ENCODE measurements at regions not wholly inside any gene's neighbourhood (a gene's known extent, or its start where the extent isn't known, plus 50 kb on each side); places are given as distances from the start of the nearest gene placed in this dataset.

DNA sequence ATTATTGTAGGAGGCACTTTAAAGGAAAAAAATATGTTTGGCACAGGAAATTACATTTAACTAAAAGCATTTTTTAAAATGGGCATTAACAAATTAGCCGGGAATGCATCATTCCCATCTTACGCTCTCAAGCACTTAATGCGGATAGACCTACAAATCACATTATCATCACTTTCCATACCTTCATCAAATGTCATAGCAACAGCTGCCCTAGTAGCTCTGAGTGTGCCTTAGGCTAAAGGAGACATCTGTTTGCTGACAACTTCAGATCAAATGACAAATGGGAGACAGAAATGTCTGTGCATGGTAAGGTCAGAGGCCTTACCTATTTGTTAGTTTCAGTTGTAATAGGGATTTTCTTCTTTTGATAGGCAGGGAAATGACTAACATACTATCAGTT, 773.2 kb upstream of the SLC10A2 start:
- Histone ChIP-seq H3K4me3 (ENCODE audit: low read depth in 1 of 2, low read length in 2 of 2) (no peak overlapping the region), H3K9me3 (ENCODE audit: control insufficient read depth in 1 of 2, low read length in 2 of 2) (no peaks in the 10 kb centered on the region), H3K36me3 (ENCODE audit: control insufficient read depth in 1 of 2, insufficient read depth in 2 of 2, low read length in 2 of 2) (no peaks in the 10 kb centered on the region), H3K4me1 (ENCODE audit: control insufficient read depth in 1 of 2, insufficient read depth in 2 of 2, low read length in 2 of 2) (no peaks in the 10 kb centered on the region), H3K27ac (ENCODE audit: low read length) (no peak overlapping the region), H3K27me3 (ENCODE audit: low read depth, low read length) (no peaks in the 10 kb centered on the region)

DNA sequence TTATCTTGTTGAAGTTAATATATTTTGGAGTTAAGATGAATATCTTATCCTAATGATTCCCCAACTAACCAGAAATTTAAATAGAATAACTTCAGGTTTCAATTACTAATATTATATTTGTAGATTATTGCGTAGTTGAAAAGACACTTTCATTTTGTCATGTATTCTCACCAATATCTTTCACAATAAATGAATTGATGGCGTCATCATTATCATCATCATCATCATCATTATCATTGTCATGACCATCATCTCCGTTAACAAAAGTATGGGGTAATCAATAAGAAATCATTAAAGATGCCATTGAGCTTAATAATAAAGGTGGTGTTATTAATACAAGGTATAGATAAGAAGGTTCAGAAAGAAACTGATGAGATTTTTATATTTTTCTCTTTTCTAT, 768.8 kb upstream of the SLC10A2 start:
- Histone ChIP-seq H3K4me3 (ENCODE audit: low read depth in 1 of 2, low read length in 2 of 2) (no peak overlapping the region), H3K9me3 (ENCODE audit: control insufficient read depth in 1 of 2, low read length in 2 of 2) (no peaks in the 10 kb centered on the region)

DNA sequence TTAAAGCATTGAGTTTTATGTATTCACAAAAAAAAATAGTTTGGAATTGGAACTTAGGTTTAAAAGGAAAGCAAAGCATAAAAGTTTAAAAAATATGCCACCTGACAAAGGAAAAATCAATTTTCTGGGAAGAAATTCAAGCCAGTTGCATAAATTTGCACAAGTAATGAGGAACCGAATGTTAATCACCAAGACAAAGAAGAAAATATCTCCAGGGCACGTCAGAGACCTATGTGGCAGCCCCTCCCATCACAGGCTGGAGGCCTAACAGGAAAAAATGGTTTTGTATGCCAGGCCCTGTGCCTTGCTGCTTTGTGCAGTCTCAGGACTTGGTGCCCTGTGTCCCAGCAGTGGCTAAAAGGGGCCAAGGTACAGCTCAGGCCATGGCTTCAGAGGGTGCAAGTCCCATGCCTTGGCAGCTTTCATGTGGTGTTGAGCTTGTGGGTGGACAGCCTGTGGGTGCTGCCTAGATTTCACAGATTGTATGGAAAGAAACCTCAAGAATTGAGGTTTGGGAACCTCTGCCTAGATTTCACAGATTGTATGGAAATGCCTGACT, 767.2 kb upstream of the SLC10A2 start:
- Histone ChIP-seq H3K27me3 (ENCODE audit: low read depth, low read length) (no peaks in the 10 kb centered on the region), H3K36me3 (ENCODE audit: control insufficient read depth in 1 of 2, insufficient read depth in 2 of 2, low read length in 2 of 2) (no peaks in the 10 kb centered on the region), H3K4me1 (ENCODE audit: control insufficient read depth in 1 of 2, insufficient read depth in 2 of 2, low read length in 2 of 2) (no peaks in the 10 kb centered on the region), H3K27ac (ENCODE audit: low read length) (no peak overlapping the region), H3K4me3 (ENCODE audit: low read depth in 1 of 2, low read length in 2 of 2) (no peak overlapping the region), H3K9me3 (ENCODE audit: control insufficient read depth in 1 of 2, low read length in 2 of 2) (no peaks in the 10 kb centered on the region)

More for the DNA sequence above, 768.8 kb upstream of the SLC10A2 start:
- H3K27me3 ChIP-seq (ENCODE audit: low read depth, low read length): no peaks in the 10 kb centered on the region
- H3K4me1 ChIP-seq (ENCODE audit: control insufficient read depth in 1 of 2, insufficient read depth in 2 of 2, low read length in 2 of 2): no peaks in the 10 kb centered on the region
- no peak overlapping the region for H3K27ac ChIP-seq (ENCODE audit: low read length)
- no peaks in the 10 kb centered on the region for H3K36me3 ChIP-seq (ENCODE audit: control insufficient read depth in 1 of 2, insufficient read depth in 2 of 2, low read length in 2 of 2)

DNA sequence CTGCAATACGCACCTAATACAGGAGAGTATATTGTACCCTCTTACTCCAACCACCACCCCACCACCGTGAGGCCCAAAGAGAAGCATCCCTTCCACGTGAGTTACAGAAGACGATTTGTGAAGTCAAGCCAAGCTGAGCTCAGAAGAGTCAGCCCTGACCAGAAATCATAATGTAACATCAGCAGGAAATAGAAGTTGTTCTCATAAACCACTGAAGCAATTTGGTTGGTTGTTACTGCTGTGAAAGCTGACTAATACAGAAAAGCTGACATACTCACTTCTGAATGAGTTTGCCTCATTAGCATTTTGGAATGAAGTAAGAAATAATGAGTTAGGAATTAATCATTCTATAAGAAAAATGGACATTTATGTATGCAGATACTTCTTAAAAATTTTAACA, 749.4 kb upstream of the SLC10A2 start:
- H3K36me3 ChIP-seq (ENCODE audit: control insufficient read depth in 1 of 2, insufficient read depth in 2 of 2, low read length in 2 of 2): no peaks in the 10 kb centered on the region
- H3K27me3 ChIP-seq (ENCODE audit: low read depth, low read length): no peaks in the 10 kb centered on the region

DNA sequence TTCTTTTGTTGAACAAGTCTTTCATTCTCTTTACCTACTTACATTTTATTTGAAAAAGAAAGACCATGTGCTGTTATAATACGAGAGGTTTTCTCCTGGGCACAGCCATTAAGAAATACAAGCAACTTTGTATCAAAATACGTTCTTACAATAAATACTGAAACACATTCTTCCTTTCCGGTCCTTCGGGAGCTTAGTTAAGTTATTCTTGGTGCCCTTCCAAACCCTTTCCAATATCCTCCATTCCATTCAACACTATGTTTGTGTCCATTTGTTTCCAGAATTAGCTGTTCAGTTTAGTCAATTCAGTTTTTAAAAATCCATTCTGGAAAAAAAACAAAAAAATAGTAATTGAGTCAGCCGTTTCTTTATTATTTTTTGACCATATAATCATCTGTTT, 746.8 kb upstream of the SLC10A2 start:
- no peaks in the 10 kb centered on the region for H3K36me3 ChIP-seq (ENCODE audit: control insufficient read depth in 1 of 2, insufficient read depth in 2 of 2, low read length in 2 of 2)

More for the DNA sequence above, 749.4 kb upstream of the SLC10A2 start:
- Histone ChIP-seq H3K9me3 (ENCODE audit: control insufficient read depth in 1 of 2, low read length in 2 of 2) (no peaks in the 10 kb centered on the region), H3K4me1 (ENCODE audit: control insufficient read depth in 1 of 2, insufficient read depth in 2 of 2, low read length in 2 of 2) (no peaks in the 10 kb centered on the region), H3K4me3 (ENCODE audit: low read depth in 1 of 2, low read length in 2 of 2) (no peak overlapping the region), H3K27ac (ENCODE audit: low read length) (no peak overlapping the region)

DNA sequence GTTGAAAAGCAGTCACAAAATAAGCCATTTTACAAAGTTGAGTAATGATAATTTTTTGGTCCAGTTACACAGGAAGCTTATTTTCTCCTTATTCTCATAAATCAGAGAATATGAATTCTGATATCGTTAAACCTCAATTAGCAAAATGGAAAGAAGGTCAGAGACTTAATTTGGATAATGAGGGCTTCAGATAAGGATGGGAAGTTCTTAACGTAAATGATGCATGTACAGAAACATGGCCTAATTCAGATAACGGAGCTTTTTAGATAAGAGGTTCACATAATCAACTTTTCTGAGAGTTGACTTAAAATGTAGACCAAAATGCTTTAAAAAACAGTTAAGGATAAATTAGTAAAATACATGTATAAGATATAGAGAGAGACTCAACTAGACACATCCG, 746.3 kb upstream of the SLC10A2 start:
- Histone ChIP-seq H3K27me3 (ENCODE audit: low read depth, low read length) (no peaks in the 10 kb centered on the region), H3K9me3 (ENCODE audit: control insufficient read depth in 1 of 2, low read length in 2 of 2) (no peaks in the 10 kb centered on the region), H3K27ac (ENCODE audit: low read length) (no peak overlapping the region), H3K4me3 (ENCODE audit: low read depth in 1 of 2, low read length in 2 of 2) (no peak overlapping the region), H3K36me3 (ENCODE audit: control insufficient read depth in 1 of 2, insufficient read depth in 2 of 2, low read length in 2 of 2) (no peaks in the 10 kb centered on the region), H3K4me1 (ENCODE audit: control insufficient read depth in 1 of 2, insufficient read depth in 2 of 2, low read length in 2 of 2) (no peaks in the 10 kb centered on the region)

More for the DNA sequence above, 746.8 kb upstream of the SLC10A2 start:
- Histone ChIP-seq H3K4me3 (ENCODE audit: low read depth in 1 of 2, low read length in 2 of 2) (no peak overlapping the region), H3K4me1 (ENCODE audit: control insufficient read depth in 1 of 2, insufficient read depth in 2 of 2, low read length in 2 of 2) (no peaks in the 10 kb centered on the region), H3K27me3 (ENCODE audit: low read depth, low read length) (no peaks in the 10 kb centered on the region), H3K27ac (ENCODE audit: low read length) (no peak overlapping the region), H3K9me3 (ENCODE audit: control insufficient read depth in 1 of 2, low read length in 2 of 2) (no peaks in the 10 kb centered on the region)

DNA sequence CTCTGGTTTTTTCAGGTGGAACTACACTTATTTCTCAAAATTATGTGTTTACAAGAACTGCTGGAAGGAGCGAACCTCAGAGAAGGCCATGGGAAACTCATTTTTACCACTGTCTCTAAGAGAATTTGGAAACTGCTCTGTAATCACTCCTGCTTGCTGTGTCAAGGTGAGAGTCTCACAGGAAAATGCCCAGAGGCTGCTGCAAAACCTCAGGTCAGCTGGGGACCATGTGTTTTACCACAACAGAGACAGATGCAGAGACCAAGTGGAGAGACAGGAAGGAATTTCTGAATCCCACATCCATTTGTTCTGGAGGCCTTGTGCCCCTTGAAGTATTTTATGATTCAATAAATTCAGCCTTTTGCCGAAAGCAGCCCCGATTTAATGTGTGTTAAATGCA, 743.8 kb upstream of the SLC10A2 start:
- no peak overlapping the region for H3K27ac ChIP-seq (ENCODE audit: low read length)
- no peaks in the 10 kb centered on the region for H3K9me3 ChIP-seq (ENCODE audit: control insufficient read depth in 1 of 2, low read length in 2 of 2)
- no peaks in the 10 kb centered on the region for H3K4me1 ChIP-seq (ENCODE audit: control insufficient read depth in 1 of 2, insufficient read depth in 2 of 2, low read length in 2 of 2)
- no peaks in the 10 kb centered on the region for H3K36me3 ChIP-seq (ENCODE audit: control insufficient read depth in 1 of 2, insufficient read depth in 2 of 2, low read length in 2 of 2)
- no peaks in the 10 kb centered on the region for H3K27me3 ChIP-seq (ENCODE audit: low read depth, low read length)
- no peak overlapping the region for H3K4me3 ChIP-seq (ENCODE audit: low read depth in 1 of 2, low read length in 2 of 2)

DNA sequence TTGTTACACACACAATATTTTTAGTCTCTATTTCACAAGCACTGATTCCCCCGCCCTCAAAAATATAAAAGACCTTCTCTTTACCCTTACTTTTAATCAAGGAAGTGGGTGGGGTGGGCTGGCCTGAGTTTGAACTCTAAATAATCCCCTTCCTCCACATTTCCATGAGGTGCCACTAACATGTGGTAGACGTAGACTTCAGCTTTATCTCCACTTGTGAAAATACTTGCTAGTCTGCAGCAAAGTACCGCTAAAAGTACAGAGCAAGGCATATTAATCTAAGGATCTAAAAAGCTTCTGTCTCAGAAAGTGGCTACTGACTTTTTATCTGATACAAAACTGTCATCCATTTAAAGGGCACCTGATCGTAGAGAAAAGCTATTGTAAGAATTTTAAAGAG, 739.6 kb upstream of the SLC10A2 start:
- Histone ChIP-seq H3K27me3 (ENCODE audit: low read depth, low read length) (no peaks in the 10 kb centered on the region), H3K36me3 (ENCODE audit: control insufficient read depth in 1 of 2, insufficient read depth in 2 of 2, low read length in 2 of 2) (no peaks in the 10 kb centered on the region), H3K4me1 (ENCODE audit: control insufficient read depth in 1 of 2, insufficient read depth in 2 of 2, low read length in 2 of 2) (no peaks in the 10 kb centered on the region), H3K9me3 (ENCODE audit: control insufficient read depth in 1 of 2, low read length in 2 of 2) (no peaks in the 10 kb centered on the region), H3K27ac (ENCODE audit: low read length) (no peak overlapping the region), H3K4me3 (ENCODE audit: low read depth in 1 of 2, low read length in 2 of 2) (no peak overlapping the region)

DNA sequence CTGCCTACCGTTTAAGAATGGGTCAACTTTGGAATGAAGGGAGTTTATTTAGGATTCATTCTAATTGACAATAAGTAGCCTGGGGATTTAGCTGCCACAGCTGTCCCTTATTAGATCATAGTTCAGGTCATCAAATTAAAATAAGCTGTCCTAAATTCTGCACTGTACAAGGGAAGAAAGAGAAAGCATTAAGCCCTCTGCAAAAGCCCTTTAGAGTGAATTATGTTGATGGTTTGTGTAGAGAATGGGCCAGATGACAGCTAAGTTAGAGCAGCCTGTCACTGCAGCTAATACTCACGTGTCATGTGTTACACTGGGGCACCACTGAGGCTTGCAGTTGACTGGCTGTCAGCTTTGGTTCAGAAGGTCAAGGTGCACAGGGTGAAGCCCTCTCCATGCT, 737.1 kb upstream of the SLC10A2 start:
- no peak overlapping the region for H3K4me3 ChIP-seq (ENCODE audit: low read depth in 1 of 2, low read length in 2 of 2)
- no peaks in the 10 kb centered on the region for H3K4me1 ChIP-seq (ENCODE audit: control insufficient read depth in 1 of 2, insufficient read depth in 2 of 2, low read length in 2 of 2)
- no peaks in the 10 kb centered on the region for H3K9me3 ChIP-seq (ENCODE audit: control insufficient read depth in 1 of 2, low read length in 2 of 2)
- no peaks in the 10 kb centered on the region for H3K36me3 ChIP-seq (ENCODE audit: control insufficient read depth in 1 of 2, insufficient read depth in 2 of 2, low read length in 2 of 2)
- no peaks in the 10 kb centered on the region for H3K27me3 ChIP-seq (ENCODE audit: low read depth, low read length)
- H3K27ac ChIP-seq (ENCODE audit: low read length): no peak overlapping the region

DNA sequence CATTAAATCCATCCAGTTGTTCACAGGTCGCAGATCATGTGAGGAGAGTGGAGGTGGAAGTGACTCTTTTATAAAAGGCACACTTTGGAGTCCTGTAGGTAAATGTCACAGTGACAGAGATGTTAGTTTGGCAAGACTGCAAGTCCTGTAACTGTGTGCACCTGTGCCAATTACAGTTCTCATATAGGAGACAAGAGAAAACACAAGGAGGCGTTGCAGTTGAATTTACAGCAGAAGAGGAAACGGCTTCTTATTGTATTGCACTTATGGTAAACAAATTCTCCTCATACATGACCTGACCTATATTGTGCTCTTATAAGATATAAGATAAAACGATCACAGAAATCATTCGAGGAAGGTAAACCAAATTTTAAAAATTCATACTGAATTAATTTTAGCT, 732.8 kb upstream of the SLC10A2 start:
- H3K4me3 ChIP-seq (ENCODE audit: low read depth in 1 of 2, low read length in 2 of 2): no peak overlapping the region
- no peaks in the 10 kb centered on the region for H3K9me3 ChIP-seq (ENCODE audit: control insufficient read depth in 1 of 2, low read length in 2 of 2)
- H3K4me1 ChIP-seq (ENCODE audit: control insufficient read depth in 1 of 2, insufficient read depth in 2 of 2, low read length in 2 of 2): no peaks in the 10 kb centered on the region
- no peaks in the 10 kb centered on the region for H3K27me3 ChIP-seq (ENCODE audit: low read depth, low read length)
- no peaks in the 10 kb centered on the region for H3K36me3 ChIP-seq (ENCODE audit: control insufficient read depth in 1 of 2, insufficient read depth in 2 of 2, low read length in 2 of 2)
- no peak overlapping the region for H3K27ac ChIP-seq (ENCODE audit: low read length)

DNA sequence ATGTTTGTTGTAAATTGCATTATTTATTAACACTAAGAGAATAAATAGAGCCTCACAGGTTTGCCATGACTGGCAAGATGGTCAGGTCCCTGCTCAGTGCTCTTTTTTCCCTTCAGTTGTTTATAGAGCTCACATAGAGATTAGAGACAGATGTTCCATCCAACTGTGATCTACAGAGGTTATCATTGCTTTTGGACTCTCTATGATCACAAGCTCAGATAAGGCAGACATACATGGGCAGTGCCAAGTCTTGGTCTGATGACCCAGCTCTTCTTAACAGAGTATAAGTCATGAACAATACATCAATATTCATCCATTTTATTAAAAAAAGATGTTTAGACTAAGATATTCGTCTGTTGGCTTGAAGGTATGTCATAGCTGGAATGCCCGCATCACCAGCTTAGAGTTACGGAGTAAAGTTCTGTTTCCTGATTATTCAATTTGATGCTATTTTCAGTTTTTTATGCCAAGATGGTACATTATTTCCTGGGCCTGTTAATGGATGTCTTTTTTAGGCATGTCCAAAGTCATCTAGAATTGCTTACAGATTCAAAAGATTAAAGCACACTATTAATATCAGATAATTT, 729.8 kb upstream of the SLC10A2 start:
- H3K36me3 ChIP-seq (ENCODE audit: control insufficient read depth in 1 of 2, insufficient read depth in 2 of 2, low read length in 2 of 2): no peaks in the 10 kb centered on the region
- no peaks in the 10 kb centered on the region for H3K9me3 ChIP-seq (ENCODE audit: control insufficient read depth in 1 of 2, low read length in 2 of 2)
- no peak overlapping the region for H3K27ac ChIP-seq (ENCODE audit: low read length)
- no peaks in the 10 kb centered on the region for H3K4me1 ChIP-seq (ENCODE audit: control insufficient read depth in 1 of 2, insufficient read depth in 2 of 2, low read length in 2 of 2)
- no peaks in the 10 kb centered on the region for H3K27me3 ChIP-seq (ENCODE audit: low read depth, low read length)
- no peak overlapping the region for H3K4me3 ChIP-seq (ENCODE audit: low read depth in 1 of 2, low read length in 2 of 2)

DNA sequence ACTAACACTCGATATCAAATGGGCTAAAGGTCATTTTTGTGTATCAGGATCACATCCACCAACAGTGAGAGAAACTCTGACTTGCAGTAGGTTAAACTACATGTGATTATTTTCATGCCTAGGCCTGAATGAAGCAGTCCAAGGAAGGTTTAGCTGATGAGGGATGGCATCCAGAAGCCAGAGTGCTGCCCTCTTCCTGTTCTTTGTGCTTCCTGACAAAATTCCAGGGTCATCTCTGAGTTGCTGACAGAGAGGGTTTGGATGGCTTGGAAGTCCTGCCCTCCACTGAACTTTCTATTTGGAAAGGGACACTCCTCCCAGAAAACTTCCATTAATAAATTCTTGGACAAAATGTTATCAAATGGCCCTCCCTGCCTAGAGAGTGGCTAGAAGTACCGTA, 728.3 kb upstream of the SLC10A2 start:
- Histone ChIP-seq H3K27ac (ENCODE audit: low read length) (no peak overlapping the region), H3K9me3 (ENCODE audit: control insufficient read depth in 1 of 2, low read length in 2 of 2) (no peaks in the 10 kb centered on the region)

More for the DNA sequence above, 728.3 kb upstream of the SLC10A2 start:
- Histone ChIP-seq H3K4me3 (ENCODE audit: low read depth in 1 of 2, low read length in 2 of 2) (no peak overlapping the region), H3K27me3 (ENCODE audit: low read depth, low read length) (no peaks in the 10 kb centered on the region), H3K4me1 (ENCODE audit: control insufficient read depth in 1 of 2, insufficient read depth in 2 of 2, low read length in 2 of 2) (no peaks in the 10 kb centered on the region), H3K36me3 (ENCODE audit: control insufficient read depth in 1 of 2, insufficient read depth in 2 of 2, low read length in 2 of 2) (no peaks in the 10 kb centered on the region)
